Esophagus squamous epithelium (tissue), 4 donors: ENCODE measurements at regions not wholly inside any gene's neighbourhood (a gene's known extent, or its start where the extent isn't known, plus 50 kb on each side); places are given as distances from the start of the nearest gene placed in this dataset.

Experiments used
- CTCF ChIP-seq, 6 experiments: fragments of 450-650 bp in 4 of 6; fragments of 200-600 bp in 2 of 6; sonication (generic) in 2 of 6; IDR thresholded peaks; one replicate each; pipeline ENCODE4 v1.5.1; 2016 to 2019; ENCODE audit warnings: antibody characterized with exemption in 6 of 6, mild to moderate bottlenecking in 4 of 6, moderate library complexity in 4 of 6
- POLR2A ChIP-seq, 4 donors: fragments of 450-650 bp; IDR thresholded peaks; one replicate each; pipeline ENCODE4 v1.6.1; 2017; ENCODE audit warnings: antibody characterized with exemption in 4 of 4, mild to moderate bottlenecking in 4 of 4, moderate library complexity in 3 of 4

DNA sequence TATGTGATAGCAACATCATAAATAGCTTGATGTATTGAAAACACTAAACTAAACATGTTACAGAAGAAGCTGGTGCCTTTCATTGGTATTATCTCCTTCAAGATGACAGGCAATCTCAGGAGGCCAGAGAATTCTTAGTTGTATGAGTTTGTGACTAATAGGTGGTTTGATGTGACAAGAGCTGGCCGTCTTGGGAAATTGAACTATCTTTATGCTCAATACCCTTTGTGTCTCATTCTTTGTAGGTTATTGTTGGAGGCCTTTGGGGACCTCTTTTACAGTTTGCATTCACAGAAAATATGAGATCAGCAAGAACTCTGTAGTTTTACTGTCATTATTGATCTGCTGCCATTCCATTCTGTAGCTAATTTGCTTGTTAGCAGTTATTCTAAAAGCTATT, 659.2 kb upstream of the PITX2 start:
- no peak for TF ChIP-seq CTCF (IDR thresholded peaks at IDR 0.05)
- TF ChIP-seq POLR2A (IDR thresholded peaks at IDR 0.05), result no peak
